Heart left ventricle (tissue), 16 donors: ENCODE measurements at regions not wholly inside any gene's neighbourhood (a gene's known extent, or its start where the extent isn't known, plus 50 kb on each side); places are given as distances from the start of the nearest gene placed in this dataset.
"Not testable (repeated sequence)": the region's sequence is repeated elsewhere in the genome, so short reads cannot be mapped to it uniquely, and the experiment has no call there.

Experiments
- ATAC-seq, 4 donors: fragments of 200-7000 bp; cut with Tn5 transposase; one replicate each; pipeline ENCODE4 v1.9.1; 2020 to 2022; ENCODE audit warnings: moderate library complexity in 4 of 4, mild to moderate bottlenecking in 3 of 4, moderate number of reproducible peaks in 1 of 4
- DNase-seq, 5 donors: peaks; one replicate each; pipeline ENCODE4 v3.0.0-alpha.2; 2020
- H3K27ac ChIP-seq, 12 donors: fragments of 200-600 bp; sonication (generic) in 4 of 12; one replicate each; pipeline versions ENCODE4 v1.5.0 to v1.8.0; 2016 to 2022; ENCODE audit warnings: mild to moderate bottlenecking in 2 of 12
- H3K27me3 ChIP-seq, 9 donors: fragments of 200-600 bp; sonication (generic) in 2 of 9; one replicate each; pipeline versions ENCODE4 v1.5.1 to v1.8.0; 2016 to 2022; ENCODE audit warnings: mild to moderate bottlenecking in 3 of 9
- H3K36me3 ChIP-seq, 9 donors: fragments of 200-600 bp; sonication (generic) in 2 of 9; one replicate each; pipeline versions ENCODE4 v1.5.0 to v1.8.0; 2018 to 2022; ENCODE audit warnings: mild to moderate bottlenecking in 2 of 9
- H3K4me1 ChIP-seq, 12 donors: fragments of 200-600 bp; sonication (generic) in 4 of 12; one replicate each; pipeline versions ENCODE4 v1.5.0 to v1.8.0; 2016 to 2022; ENCODE audit warnings: mild to moderate bottlenecking in 3 of 12
- H3K4me3 ChIP-seq, 12 donors: fragments of 200-600 bp; sonication (generic) in 4 of 12; one replicate each; pipeline versions ENCODE4 v1.5.0 to v1.8.0; 2017 to 2022; ENCODE audit warnings: mild to moderate bottlenecking in 9 of 12, moderate library complexity in 4 of 12
- H3K9me3 ChIP-seq, 12 donors: fragments of 200-600 bp; sonication (generic) in 4 of 12; one replicate each; pipeline versions ENCODE4 v1.5.0 to v1.8.0; 2016 to 2022; ENCODE audit warnings: mild to moderate bottlenecking in 1 of 12
- CTCF ChIP-seq, 12 donors: fragments of 200-600 bp; sonication (generic) in 4 of 12; IDR thresholded peaks; one replicate each; pipeline versions ENCODE4 v1.5.0 to v1.8.0; 2018 to 2022; ENCODE audit warnings: antibody characterized with exemption in 12 of 12, mild to moderate bottlenecking in 5 of 12
- POLR2A ChIP-seq, 2 donors: fragments of 450-650 bp; IDR thresholded peaks; one replicate each; pipeline ENCODE4 v1.6.1; 2017; ENCODE audit warnings: antibody characterized with exemption in 2 of 2, mild to moderate bottlenecking in 2 of 2, moderate library complexity in 2 of 2
- WGBS, 4 donors: extraction: QIAGEN DNeasy Blood & Tissue Kit in 2 of 4; methylation state at CpG; one replicate each; pipeline versions ENCODE4 v1.1.5 to v1.1.7; 2013 to 2018; 5-methylcytosine and 5-hydroxymethylcytosine counted together
- intact Hi-C, 10 donors: fragments of 100-400 bp; cut with DNase I; formaldehyde crosslinking; loops; one replicate each; pipeline versions ENCODE4 v1.11.1 to v1.14.2; 2022
- donor health status: ischemic (EF 13 %, LVEDD 7.1; RV severe dilation, severe dysfunction).
- donor health status: healthy with polysubstance abuse.
- donor health status: DM: no; HTN: yes; CAD: no.
- donor health status: DM: no; HTN: no; CAD: no.
- donor health status: ischemic (EF 25% LVEDD 6.9; RV normal size, moderate dysfunction).
- donor health status: ischemic (EF 25% LVEDD 5.7; RV mildly dilated, moderate dysfunction).
- donor health status: healthy.
- donor health status: DM: yes; HTN: yes; CAD: no.
- donor health status: ischemic (EF 35%, LVEDD 5.7; RV mildly dilated, moderate dysfunction).
- donor health status: nonischemic (EF 11% LVEDD 7.7; RV severe dilation, severe dysfunction).
- donor health status: DM: yes; HTN: yes; CAD: no.
- donor health status: PGD.
- donor health status: ischemic (EF 29% LVEDD 5.4; RV normal size, mild dysfunction).
- donor health status: nonischemic (EF 23%, LVEDD 6.1; RV moderate dilation, normal function).

GRCh38 chr4:154985673-154986072, 204.6 kb downstream of the RBM46 start:
- no peaks in the 10 kb centered on the region for H3K36me3 ChIP-seq
- H3K27ac ChIP-seq: no peak overlapping the region
- intact Hi-C loops: loop anchor here in 5 of 10 donors (10.0 kb wide), 1 partner anchor 369 kb away; no protein-coding TSS in a partner anchor
- H3K4me3 ChIP-seq: no peak overlapping the region
- ATAC-seq: no peak
- H3K9me3 ChIP-seq: no peaks in the 10 kb centered on the region
- H3K27me3 ChIP-seq: peaks cover 0 to 4% (median 0%) of the 10 kb centered on the region in 9 donors
- DNase-seq: no peak
- H3K4me1 ChIP-seq: no peaks in the 10 kb centered on the region
- 62 to 68% (median 63%) methylated on average over 5 of the region's 5 CpGs for WGBS, 4 donors
- TF ChIP-seq CTCF (IDR thresholded peaks at IDR 0.05) (no peak), POLR2A (IDR thresholded peaks at IDR 0.05) (no peak)

GRCh38 chr4:154988511-154988910, 207.4 kb downstream of the RBM46 start:
- no peaks in the 10 kb centered on the region for H3K9me3 ChIP-seq
- intact Hi-C loops: loop anchor here in 5 of 10 donors (10.0 kb wide), 1 partner anchor 366 kb away; no protein-coding TSS in a partner anchor
- H3K36me3 ChIP-seq: no peaks in the 10 kb centered on the region
- peaks cover 0 to 2% (median 0%) of the 10 kb centered on the region in 9 donors for H3K27me3 ChIP-seq
- no peak overlapping the region for H3K27ac ChIP-seq
- H3K4me1 ChIP-seq: no peaks in the 10 kb centered on the region
- DNase-seq (no peak), ATAC-seq (no peak)
- TF ChIP-seq POLR2A (IDR thresholded peaks at IDR 0.05): no peak
- no peak for TF ChIP-seq CTCF (IDR thresholded peaks at IDR 0.05)
- WGBS, 4 donors: 72 to 76% (median 73%) methylated on average over 3 of the region's 3 CpGs
- H3K4me3 ChIP-seq: no peak overlapping the region

- no peak for ATAC-seq
- Histone ChIP-seq H3K9me3 (no peaks in the 10 kb centered on the region), H3K4me1 (no peaks in the 10 kb centered on the region), H3K4me3 (no peak overlapping the region), H3K27me3 (peaks cover 0 to 3% (median 0%) of the 10 kb centered on the region in 9 donors), H3K36me3 (no peaks in the 10 kb centered on the region), H3K27ac (no peak overlapping the region)
- intact Hi-C loops: loop anchor here in 5 of 10 donors (1.0 to 10.0 kb wide), 2 partner anchors 10 to 365 kb away; no protein-coding TSS in a partner anchor
- no peak for TF ChIP-seq CTCF (IDR thresholded peaks at IDR 0.05)
- TF ChIP-seq POLR2A (IDR thresholded peaks at IDR 0.05): no peak
- 70 to 76% (median 72%) methylated on average over 6 of the region's 6 CpGs for WGBS, 4 donors
- no peak for DNase-seq
These were observed 208.4 kb downstream of the RBM46 start for GRCh38 chr4:154989511-154989910.

GRCh38 chr4:154997866-154998265, 210.6 kb upstream of the NPY2R start:
- ATAC-seq, H3K27me3 ChIP-seq, intact Hi-C loops, H3K27ac ChIP-seq, DNase-seq, H3K9me3 ChIP-seq, H3K36me3 ChIP-seq, H3K4me3 ChIP-seq, H3K4me1 ChIP-seq: not testable (repeated sequence)
- 66 to 70% (median 68%) methylated on average over 5 of the region's 5 CpGs for WGBS, 4 donors

GRCh38 chr4:154998284-154998683, 210.2 kb upstream of the NPY2R start:
- no peak overlapping the region for H3K27ac ChIP-seq
- ATAC-seq: no peak
- no peak overlapping the region for H3K4me3 ChIP-seq
- H3K36me3 ChIP-seq: no peaks in the 10 kb centered on the region
- DNase-seq: no peak
- H3K27me3 ChIP-seq: peaks cover 0 to 3% (median 0%) of the 10 kb centered on the region in 9 donors
- no peaks in the 10 kb centered on the region for H3K9me3 ChIP-seq
- intact Hi-C loops: no loop called here
- 66 to 77% (median 71%) methylated on average over 3 of the region's 3 CpGs for WGBS, 4 donors
- H3K4me1 ChIP-seq: no peaks in the 10 kb centered on the region
- TF ChIP-seq POLR2A (IDR thresholded peaks at IDR 0.05) (no peak), CTCF (IDR thresholded peaks at IDR 0.05) (no peak)
